Activated T-helper 17 cell treated with anti-CD3 and anti-CD28 coated beads, Interleukin-2, amount 50 U/mL, for 72 hours (primary cell): ENCODE measurements at regions not wholly inside any gene's neighbourhood (a gene's known extent, or its start where the extent isn't known, plus 50 kb on each side); places are given as distances from the start of the nearest gene placed in this dataset.
"Not testable (repeated sequence)": the region's sequence is repeated elsewhere in the genome, so short reads cannot be mapped to it uniquely, and the experiment has no call there.

Experiments
- ATAC-seq: fragments of 150-1000 bp; cut with Tn5 transposase; replicated peaks from 2 replicates; pipeline ENCODE4 v1.10.0; 2021; ENCODE audit warnings: mild to moderate bottlenecking, moderate library complexity
- H3K27ac Mint-ChIP-seq: one replicate; pipeline ENCODE4 v1.8.0; 2022; ENCODE audit warnings: mixed read lengths
- H3K27me3 Mint-ChIP-seq: one replicate; pipeline ENCODE4 v1.8.0; 2022; ENCODE audit warnings: mixed read lengths
- H3K36me3 Mint-ChIP-seq: one replicate; pipeline ENCODE4 v1.8.0; 2022; ENCODE audit warnings: low read depth, mild to moderate bottlenecking, mixed read lengths
- H3K4me1 Mint-ChIP-seq: one replicate; pipeline ENCODE4 v1.8.0; 2022; ENCODE audit warnings: mixed read lengths
- H3K4me3 Mint-ChIP-seq: one replicate; pipeline ENCODE4 v1.8.0; 2022; ENCODE audit warnings: mild to moderate bottlenecking, mixed read lengths
- H3K9me3 Mint-ChIP-seq: one replicate; pipeline ENCODE4 v1.8.0; 2022; ENCODE audit warnings: mixed read lengths

GRCh38 chr3:86887876-86888275 is 103.1 kb downstream of the VGLL3 start:
- no peak for ATAC-seq
- Mint-ChIP-seq H3K9me3 (peaks cover 5% of the 10 kb centered on the region), H3K4me1 (no peaks in the 10 kb centered on the region), H3K27ac (no peak overlapping the region), H3K36me3 (no peaks in the 10 kb centered on the region), H3K27me3 (no peaks in the 10 kb centered on the region), H3K4me3 (no peak overlapping the region)

- Mint-ChIP-seq H3K27ac (no peak overlapping the region), H3K4me1 (no peaks in the 10 kb centered on the region), H3K36me3 (no peaks in the 10 kb centered on the region), H3K4me3 (no peak overlapping the region), H3K27me3 (no peaks in the 10 kb centered on the region), H3K9me3 (no peaks in the 10 kb centered on the region)
- ATAC-seq, result no peak
Observed at GRCh38 chr3:86880066-86880465, 110.9 kb downstream of the VGLL3 start.

- H3K27me3 Mint-ChIP-seq, H3K36me3 Mint-ChIP-seq, ATAC-seq, H3K4me1 Mint-ChIP-seq, H3K4me3 Mint-ChIP-seq, H3K27ac Mint-ChIP-seq: not testable (repeated sequence)
- peaks cover 15% of the 10 kb centered on the region for H3K9me3 Mint-ChIP-seq
Observed at GRCh38 chr3:86876504-86877181, 114.3 kb downstream of the VGLL3 start.

- H3K4me1 Mint-ChIP-seq, H3K27ac Mint-ChIP-seq, H3K27me3 Mint-ChIP-seq, ATAC-seq, H3K36me3 Mint-ChIP-seq, H3K4me3 Mint-ChIP-seq: not testable (repeated sequence)
- peaks cover 15% of the 10 kb centered on the region for H3K9me3 Mint-ChIP-seq
Observed at GRCh38 chr3:86874790-86875189, 116.2 kb downstream of the VGLL3 start.

GRCh38 chr3:86869566-86869965 is 121.4 kb downstream of the VGLL3 start:
- H3K36me3 Mint-ChIP-seq, result no peaks in the 10 kb centered on the region
- H3K9me3 Mint-ChIP-seq, result peaks cover 17% of the 10 kb centered on the region
- no peaks in the 10 kb centered on the region for H3K4me1 Mint-ChIP-seq
- H3K27me3 Mint-ChIP-seq, result peaks cover 3% of the 10 kb centered on the region
- no peak for ATAC-seq
- H3K27ac Mint-ChIP-seq, result no peak overlapping the region
- H3K4me3 Mint-ChIP-seq, result no peak overlapping the region

- peaks cover 3% of the 10 kb centered on the region for H3K27me3 Mint-ChIP-seq
- no peak overlapping the region for H3K4me3 Mint-ChIP-seq
- no peak overlapping the region for H3K27ac Mint-ChIP-seq
- peaks cover 6% of the 10 kb centered on the region for H3K9me3 Mint-ChIP-seq
- no peaks in the 10 kb centered on the region for H3K4me1 Mint-ChIP-seq
- no peaks in the 10 kb centered on the region for H3K36me3 Mint-ChIP-seq
- no peak for ATAC-seq
Observed at GRCh38 chr3:86867982-86868381, 123.0 kb downstream of the VGLL3 start.

- H3K4me3 Mint-ChIP-seq, result no peak overlapping the region
- no peak overlapping the region for H3K27ac Mint-ChIP-seq
- peaks cover 6% of the 10 kb centered on the region for H3K9me3 Mint-ChIP-seq
- H3K4me1 Mint-ChIP-seq, result no peaks in the 10 kb centered on the region
- peaks cover 3% of the 10 kb centered on the region for H3K27me3 Mint-ChIP-seq
- no peak for ATAC-seq
- H3K36me3 Mint-ChIP-seq, result no peaks in the 10 kb centered on the region
Observed at GRCh38 chr3:86865506-86865905, 125.4 kb downstream of the VGLL3 start.

GRCh38 chr3:86856711-86857110 is 134.2 kb downstream of the VGLL3 start:
- H3K9me3 Mint-ChIP-seq, result no peaks in the 10 kb centered on the region

GRCh38 chr3:86849991-86850390 is 141.0 kb downstream of the VGLL3 start:
- H3K27me3 Mint-ChIP-seq, result no peaks in the 10 kb centered on the region

More at GRCh38 chr3:86856711-86857110, 134.2 kb downstream of the VGLL3 start:
- no peaks in the 10 kb centered on the region for H3K36me3 Mint-ChIP-seq
- no peak overlapping the region for H3K4me3 Mint-ChIP-seq
- no peaks in the 10 kb centered on the region for H3K4me1 Mint-ChIP-seq
- H3K27ac Mint-ChIP-seq, result no peak overlapping the region
- no peak for ATAC-seq
- no peaks in the 10 kb centered on the region for H3K27me3 Mint-ChIP-seq

GRCh38 chr3:86845726-86846125 is 145.2 kb downstream of the VGLL3 start:
- no peak for ATAC-seq
- Mint-ChIP-seq H3K9me3 (peaks cover 3% of the 10 kb centered on the region), H3K4me1 (no peaks in the 10 kb centered on the region), H3K27ac (no peak overlapping the region), H3K27me3 (no peaks in the 10 kb centered on the region), H3K36me3 (no peaks in the 10 kb centered on the region), H3K4me3 (no peak overlapping the region)

More at GRCh38 chr3:86849991-86850390, 141.0 kb downstream of the VGLL3 start:
- no peak for ATAC-seq
- Mint-ChIP-seq H3K4me3 (no peak overlapping the region), H3K36me3 (no peaks in the 10 kb centered on the region), H3K27ac (no peak overlapping the region), H3K4me1 (no peaks in the 10 kb centered on the region), H3K9me3 (peaks cover 7% of the 10 kb centered on the region)

- H3K4me3 Mint-ChIP-seq, result no peak overlapping the region
- no peak for ATAC-seq
- H3K36me3 Mint-ChIP-seq, result no peaks in the 10 kb centered on the region
- no peak overlapping the region for H3K27ac Mint-ChIP-seq
- H3K27me3 Mint-ChIP-seq, result no peaks in the 10 kb centered on the region
- H3K9me3 Mint-ChIP-seq, result no peaks in the 10 kb centered on the region
- no peaks in the 10 kb centered on the region for H3K4me1 Mint-ChIP-seq
Observed at GRCh38 chr3:86838927-86839326, 152.0 kb downstream of the VGLL3 start.

GRCh38 chr3:86837871-86838270 is 153.1 kb downstream of the VGLL3 start:
- ATAC-seq, result no peak
- H3K9me3 Mint-ChIP-seq, result peaks cover 3% of the 10 kb centered on the region
- no peaks in the 10 kb centered on the region for H3K36me3 Mint-ChIP-seq
- no peak overlapping the region for H3K27ac Mint-ChIP-seq
- H3K4me1 Mint-ChIP-seq, result no peaks in the 10 kb centered on the region
- H3K4me3 Mint-ChIP-seq, result no peak overlapping the region
- H3K27me3 Mint-ChIP-seq, result no peaks in the 10 kb centered on the region

- ATAC-seq, result no peak
- Mint-ChIP-seq H3K4me3 (no peak overlapping the region), H3K27me3 (no peaks in the 10 kb centered on the region), H3K9me3 (peaks cover 19% of the 10 kb centered on the region), H3K36me3 (no peaks in the 10 kb centered on the region), H3K27ac (no peak overlapping the region), H3K4me1 (no peaks in the 10 kb centered on the region)
Observed at GRCh38 chr3:86830566-86830965, 160.4 kb downstream of the VGLL3 start.

GRCh38 chr3:86828751-86829150 is 162.2 kb downstream of the VGLL3 start:
- Mint-ChIP-seq H3K4me3 (no peak overlapping the region), H3K27ac (no peak overlapping the region), H3K27me3 (no peaks in the 10 kb centered on the region), H3K9me3 (peaks cover 19% of the 10 kb centered on the region), H3K36me3 (no peaks in the 10 kb centered on the region), H3K4me1 (no peaks in the 10 kb centered on the region)
- no peak for ATAC-seq

- not testable (repeated sequence) for H3K27ac Mint-ChIP-seq, ATAC-seq, H3K4me1 Mint-ChIP-seq, H3K27me3 Mint-ChIP-seq, H3K4me3 Mint-ChIP-seq, H3K36me3 Mint-ChIP-seq
- peaks cover 14% of the 10 kb centered on the region for H3K9me3 Mint-ChIP-seq
Observed at GRCh38 chr3:86827582-86827981, 163.4 kb downstream of the VGLL3 start.

- Mint-ChIP-seq H3K27me3 (no peaks in the 10 kb centered on the region), H3K4me1 (no peaks in the 10 kb centered on the region), H3K9me3 (peaks cover 14% of the 10 kb centered on the region), H3K36me3 (no peaks in the 10 kb centered on the region), H3K27ac (no peak overlapping the region), H3K4me3 (no peak overlapping the region)
- no peak for ATAC-seq
Observed at GRCh38 chr3:86826292-86826691, 164.7 kb downstream of the VGLL3 start.
